ENCODE measurements at regions not wholly inside any gene's neighbourhood (a gene's known extent, or its start where the extent isn't known, plus 50 kb on each side); places are given as distances from the start of the nearest gene placed in this dataset.

GRCh38 chr18:78587626-78588600 is 391.7 kb upstream of the SALL3 start:
- no peak for DNase-seq

GRCh38 chr18:78589916-78590437 is 389.6 kb upstream of the SALL3 start:
- DNase-seq, result no peak

GRCh38 chr18:78595453-78595852 is 384.2 kb upstream of the SALL3 start:
- DNase-seq, result no peak

GRCh38 chr18:78595924-78596573 is 383.6 kb upstream of the SALL3 start:
- DNase-seq, result no peak

- no peak for DNase-seq
Observed at GRCh38 chr18:78596794-78597345, 382.7 kb upstream of the SALL3 start.

GRCh38 chr18:78601349-78601748 is 378.3 kb upstream of the SALL3 start:
- DNase-seq, result no peak

GRCh38 chr18:78601923-78602322 is 377.7 kb upstream of the SALL3 start:
- DNase-seq, result no peak

- no peak for DNase-seq
Observed at GRCh38 chr18:78602430-78602829, 377.2 kb upstream of the SALL3 start.

GRCh38 chr18:78603102-78603983 is 376.3 kb upstream of the SALL3 start:
- no peak for DNase-seq

GRCh38 chr18:78605255-78605654 is 374.4 kb upstream of the SALL3 start:
- no peak for DNase-seq

- no peak for DNase-seq
Observed at GRCh38 chr18:78607221-78607620, 372.4 kb upstream of the SALL3 start.

GRCh38 chr18:78607784-78608183 is 371.8 kb upstream of the SALL3 start:
- DNase-seq, result no peak

GRCh38 chr18:78610179-78610578 is 369.4 kb upstream of the SALL3 start:
- DNase-seq, result no peak

- no peak for DNase-seq
Observed at GRCh38 chr18:78611201-78611800, 368.3 kb upstream of the SALL3 start.

GRCh38 chr18:78611869-78612268 is 367.7 kb upstream of the SALL3 start:
- no peak for DNase-seq

GRCh38 chr18:78612318-78612717 is 367.3 kb upstream of the SALL3 start:
- no peak for DNase-seq

GRCh38 chr18:78612801-78613200 is 366.8 kb upstream of the SALL3 start:
- DNase-seq, result no peak

- DNase-seq, result no peak
Observed at GRCh38 chr18:78618726-78619125, 360.9 kb upstream of the SALL3 start.

- DNase-seq, result no peak
Observed at GRCh38 chr18:78619854-78620253, 359.8 kb upstream of the SALL3 start.

- DNase-seq, result no peak
Observed at GRCh38 chr18:78620326-78620725, 359.3 kb upstream of the SALL3 start.

- no peak for DNase-seq
Observed at GRCh38 chr18:78621141-78621755, 358.4 kb upstream of the SALL3 start.
